ENCODE measurements at regions not wholly inside any gene's neighbourhood (a gene's known extent, or its start where the extent isn't known, plus 50 kb on each side); places are given as distances from the start of the nearest gene placed in this dataset.

DNA sequence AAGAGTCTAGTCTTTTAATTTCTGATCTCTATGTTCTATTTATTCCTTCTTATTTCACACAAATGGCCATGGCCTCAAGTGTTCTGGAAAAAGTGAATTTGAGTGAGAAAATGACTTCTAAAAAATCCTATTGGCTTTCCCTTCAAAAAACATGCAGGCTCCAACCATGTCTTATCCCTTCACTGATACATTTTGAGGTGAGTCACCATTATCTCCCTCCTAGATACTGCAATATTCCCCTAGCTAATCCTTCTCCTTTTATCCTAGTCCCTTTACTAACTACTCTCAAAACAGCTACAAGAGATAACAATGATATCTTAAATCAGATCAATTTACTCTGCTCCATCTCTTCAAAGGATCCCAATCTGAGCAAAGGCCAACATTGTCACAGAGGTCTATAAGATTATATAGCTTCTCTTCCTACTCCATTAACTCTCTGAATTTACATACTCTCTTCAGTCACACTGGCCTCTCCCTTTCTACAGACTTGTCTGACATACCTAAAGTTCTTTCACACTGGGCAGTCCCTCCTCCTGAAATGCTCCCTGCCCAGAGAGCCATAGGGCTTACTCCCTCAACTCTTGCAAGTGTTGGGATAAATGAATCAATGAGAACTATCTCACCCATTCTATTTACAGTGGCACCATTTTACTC, 129.2 kb downstream of the TENT5A start:
- TF ChIP-seq, protein P1, sequence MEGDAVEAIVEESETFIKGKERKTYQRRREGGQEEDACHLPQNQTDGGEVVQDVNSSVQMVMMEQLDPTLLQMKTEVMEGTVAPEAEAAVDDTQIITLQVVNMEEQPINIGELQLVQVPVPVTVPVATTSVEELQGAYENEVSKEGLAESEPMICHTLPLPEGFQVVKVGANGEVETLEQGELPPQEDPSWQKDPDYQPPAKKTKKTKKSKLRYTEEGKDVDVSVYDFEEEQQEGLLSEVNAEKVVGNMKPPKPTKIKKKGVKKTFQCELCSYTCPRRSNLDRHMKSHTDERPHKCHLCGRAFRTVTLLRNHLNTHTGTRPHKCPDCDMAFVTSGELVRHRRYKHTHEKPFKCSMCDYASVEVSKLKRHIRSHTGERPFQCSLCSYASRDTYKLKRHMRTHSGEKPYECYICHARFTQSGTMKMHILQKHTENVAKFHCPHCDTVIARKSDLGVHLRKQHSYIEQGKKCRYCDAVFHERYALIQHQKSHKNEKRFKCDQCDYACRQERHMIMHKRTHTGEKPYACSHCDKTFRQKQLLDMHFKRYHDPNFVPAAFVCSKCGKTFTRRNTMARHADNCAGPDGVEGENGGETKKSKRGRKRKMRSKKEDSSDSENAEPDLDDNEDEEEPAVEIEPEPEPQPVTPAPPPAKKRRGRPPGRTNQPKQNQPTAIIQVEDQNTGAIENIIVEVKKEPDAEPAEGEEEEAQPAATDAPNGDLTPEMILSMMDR (IDR thresholded peaks at IDR 0.05), result no peak
- TF ChIP-seq POLR2A (IDR thresholded peaks at IDR 0.05) (no peak), POLR2AphosphoS5 (IDR thresholded peaks at IDR 0.05) (no peak)

Measured in prostate gland (tissue), 2 donors.